ENCODE measurements at regions not wholly inside any gene's neighbourhood (a gene's known extent, or its start where the extent isn't known, plus 50 kb on each side); places are given as distances from the start of the nearest gene placed in this dataset.

GRCh38 chr6:125678601-125679000 lies 70.8 kb upstream of the HEY2 start:
- H3K27me3 ChIP-seq (ENCODE audit: low read depth, low read length): no peaks in the 10 kb centered on the region
- H2AFZ ChIP-seq (ENCODE audit: low read depth, low read length): no peak overlapping the region
- H3K9ac ChIP-seq (ENCODE audit: low read length): no peak overlapping the region
- H3K4me3 ChIP-seq (ENCODE audit: low read length): no peak overlapping the region
- H3K9me3 ChIP-seq (ENCODE audit: insufficient read depth, low read length): no peaks in the 10 kb centered on the region
- H3K36me3 ChIP-seq (replicated peaks; ENCODE audit: low read depth, low read length): no peaks in the 10 kb centered on the region
- H3K4me1 ChIP-seq (ENCODE audit: low read length): no peaks in the 10 kb centered on the region
- H3K4me2 ChIP-seq (ENCODE audit: low read length): no peak overlapping the region
- H3K79me2 ChIP-seq (ENCODE audit: low read length): no peaks in the 10 kb centered on the region
- TF ChIP-seq EZH2phosphoT487 (IDR thresholded peaks at IDR 0.05; ENCODE audit: low read depth): no peak
- TF ChIP-seq CTCF (IDR thresholded peaks at IDR 0.05; ENCODE audit: low read depth, low read length): no peak
- no peak overlapping the region for H3K27ac ChIP-seq (ENCODE audit: low read length)
- H4K20me1 ChIP-seq (ENCODE audit: insufficient read depth, low read length): no peaks in the 10 kb centered on the region

GRCh38 chr6:125679128-125679527 lies 70.3 kb upstream of the HEY2 start:
- Histone ChIP-seq H3K27me3 (ENCODE audit: low read depth, low read length) (no peaks in the 10 kb centered on the region), H3K79me2 (ENCODE audit: low read length) (no peaks in the 10 kb centered on the region), H3K9me3 (ENCODE audit: insufficient read depth, low read length) (no peaks in the 10 kb centered on the region), H2AFZ (ENCODE audit: low read depth, low read length) (no peak overlapping the region), H3K4me3 (ENCODE audit: low read length) (no peak overlapping the region), H3K27ac (ENCODE audit: low read length) (no peak overlapping the region), H3K4me2 (ENCODE audit: low read length) (no peak overlapping the region), H3K36me3 (replicated peaks; ENCODE audit: low read depth, low read length) (no peaks in the 10 kb centered on the region), H3K4me1 (ENCODE audit: low read length) (no peaks in the 10 kb centered on the region), H4K20me1 (ENCODE audit: insufficient read depth, low read length) (no peaks in the 10 kb centered on the region), H3K9ac (ENCODE audit: low read length) (no peak overlapping the region)
- no peak for TF ChIP-seq CTCF (IDR thresholded peaks at IDR 0.05; ENCODE audit: low read depth, low read length)
- no peak for TF ChIP-seq EZH2phosphoT487 (IDR thresholded peaks at IDR 0.05; ENCODE audit: low read depth)

- H4K20me1 ChIP-seq (ENCODE audit: insufficient read depth, low read length): no peaks in the 10 kb centered on the region
- H3K27me3 ChIP-seq (ENCODE audit: low read depth, low read length): no peaks in the 10 kb centered on the region
- H3K36me3 ChIP-seq (replicated peaks; ENCODE audit: low read depth, low read length): no peaks in the 10 kb centered on the region
- H3K79me2 ChIP-seq (ENCODE audit: low read length): no peaks in the 10 kb centered on the region
- no peak overlapping the region for H3K9ac ChIP-seq (ENCODE audit: low read length)
- no peak overlapping the region for H3K4me3 ChIP-seq (ENCODE audit: low read length)
- no peak overlapping the region for H3K27ac ChIP-seq (ENCODE audit: low read length)
- no peaks in the 10 kb centered on the region for H3K9me3 ChIP-seq (ENCODE audit: insufficient read depth, low read length)
- no peak overlapping the region for H3K4me2 ChIP-seq (ENCODE audit: low read length)
- H3K4me1 ChIP-seq (ENCODE audit: low read length): no peaks in the 10 kb centered on the region
- no peak for TF ChIP-seq EZH2phosphoT487 (IDR thresholded peaks at IDR 0.05; ENCODE audit: low read depth)
- no peak for TF ChIP-seq CTCF (IDR thresholded peaks at IDR 0.05; ENCODE audit: low read depth, low read length)
- H2AFZ ChIP-seq (ENCODE audit: low read depth, low read length): no peak overlapping the region
These were observed 69.8 kb upstream of the HEY2 start for GRCh38 chr6:125679651-125680050.

- TF ChIP-seq CTCF (IDR thresholded peaks at IDR 0.05; ENCODE audit: low read depth, low read length) (no peak), EZH2phosphoT487 (IDR thresholded peaks at IDR 0.05; ENCODE audit: low read depth) (no peak)
- no peak overlapping the region for H3K9ac ChIP-seq (ENCODE audit: low read length)
- H3K27ac ChIP-seq (ENCODE audit: low read length): no peak overlapping the region
- no peak overlapping the region for H2AFZ ChIP-seq (ENCODE audit: low read depth, low read length)
- no peak overlapping the region for H3K4me3 ChIP-seq (ENCODE audit: low read length)
- H3K27me3 ChIP-seq (ENCODE audit: low read depth, low read length): no peaks in the 10 kb centered on the region
- H3K9me3 ChIP-seq (ENCODE audit: insufficient read depth, low read length): no peaks in the 10 kb centered on the region
- H3K4me2 ChIP-seq (ENCODE audit: low read length): no peak overlapping the region
- no peaks in the 10 kb centered on the region for H3K79me2 ChIP-seq (ENCODE audit: low read length)
- no peaks in the 10 kb centered on the region for H3K36me3 ChIP-seq (replicated peaks; ENCODE audit: low read depth, low read length)
- H4K20me1 ChIP-seq (ENCODE audit: insufficient read depth, low read length): no peaks in the 10 kb centered on the region
- H3K4me1 ChIP-seq (ENCODE audit: low read length): no peaks in the 10 kb centered on the region
These were observed 66.5 kb upstream of the HEY2 start for GRCh38 chr6:125682939-125683338.

Measured in OCI-LY3 (cell line).